IMR-90 (cell line): ENCODE measurements at regions not wholly inside any gene's neighbourhood (a gene's known extent, or its start where the extent isn't known, plus 50 kb on each side); places are given as distances from the start of the nearest gene placed in this dataset.

Experiments
- CHD1 ChIP-seq: IDR thresholded peaks from 2 replicates; pipeline ENCODE4 v1.6.1; 2012; ENCODE audit warnings: low read depth, low read length, improper control_type of control experiment
- CTCF ChIP-seq: conservative IDR thresholded peaks from 2 replicates; pipeline ENCODE4 v1.5.1; 2012; ENCODE audit warnings: mild to moderate bottlenecking, low read depth, low read length, improper control_type of control experiment
- ELK1 ChIP-seq: fragments of 150-350 bp; IDR thresholded peaks from 2 replicates; pipeline ENCODE4 v1.6.1; 2016; ENCODE audit warnings: low read depth, mild to moderate bottlenecking, low read length, moderate library complexity, borderline replicate concordance
- POLR2A ChIP-seq: IDR thresholded peaks from 2 replicates; pipeline ENCODE4 v1.6.1; 2012; ENCODE audit warnings: mild to moderate bottlenecking, low read depth, low read length

- no peak for TF ChIP-seq ELK1
- TF ChIP-seq CTCF = no peak
- TF ChIP-seq POLR2A = no peak
- no peak for TF ChIP-seq CHD1
Observed at GRCh38 chr17:31622500-31622899, 231.0 kb downstream of the RAB11FIP4 start.
